ENCODE measurements at regions not wholly inside any gene's neighbourhood (a gene's known extent, or its start where the extent isn't known, plus 50 kb on each side); places are given as distances from the start of the nearest gene placed in this dataset.

GRCh38 chr12:19054035-19054434 lies 75.5 kb upstream of the PLEKHA5 start:
- no peak for DNase-seq
- no peak overlapping the region for H3K27ac Mint-ChIP-seq
- no peaks in the 10 kb centered on the region for H3K4me1 Mint-ChIP-seq
- intact Hi-C loops (cut with micrococcal nuclease), result no loop called here
- H3K9me3 Mint-ChIP-seq (ENCODE audit: insufficient read depth), result peaks cover 2% of the 10 kb centered on the region
- no peak overlapping the region for H3K4me3 Mint-ChIP-seq
- H3K4me1 ChIP-seq (ENCODE audit: control insufficient read depth in 2 of 2, insufficient read depth in 2 of 2, low read length in 2 of 2), result no peaks in the 10 kb centered on the region
- no peak overlapping the region for H2AFZ ChIP-seq (ENCODE audit: insufficient read depth, low read depth, low read length, poor library complexity, severe bottlenecking)
- TF ChIP-seq EZH2 (IDR thresholded peaks at IDR 0.05; ENCODE audit: borderline replicate concordance, insufficient read depth, low read depth, low read length, poor library complexity, severe bottlenecking) (no peak), CTCF (IDR thresholded peaks at IDR 0.05) (no peak)
- no peak overlapping the region for H3K9ac ChIP-seq (ENCODE audit: low read length)
- H3K9me3 ChIP-seq (ENCODE audit: control extremely low read depth in 1 of 3, control insufficient read depth in 2 of 3, insufficient read depth in 1 of 3, low read length in 2 of 3), result no peaks in the 10 kb centered on the region
- ATAC-seq (ENCODE audit: low read depth), result no peak
- no peaks in the 10 kb centered on the region for H3K79me2 ChIP-seq (ENCODE audit: control insufficient read depth, insufficient read depth, low read length)
- no peak overlapping the region for H3K27ac ChIP-seq (ENCODE audit: low read length in 2 of 2)
- ChIA-PET POLR2A (no interaction called here), CTCF (no interaction called here)
- no peak overlapping the region for H3K4me2 ChIP-seq (replicated peaks; ENCODE audit: low read depth, low read length, poor library complexity, severe bottlenecking)
- WGBS (ENCODE audit: insufficient coverage), result no CpG with 5 or more reads among the region's 1 CpG
- no peaks in the 10 kb centered on the region for H3K36me3 ChIP-seq (replicated peaks in 1 of 2; ENCODE audit: control extremely low read depth in 1 of 2, control insufficient read depth in 1 of 2, extremely low read depth in 1 of 2, insufficient read depth in 2 of 2, low read length in 1 of 2)
- H3K4me3 ChIP-seq (ENCODE audit: control extremely low read depth in 1 of 5, extremely low read depth in 1 of 5, insufficient read depth in 1 of 5, low read depth in 2 of 5, low read length in 4 of 5), result no peak overlapping the region
- H4K20me1 ChIP-seq (ENCODE audit: control insufficient read depth, insufficient read depth, low read length, poor library complexity, severe bottlenecking), result no peaks in the 10 kb centered on the region
- no peaks in the 10 kb centered on the region for H3K27me3 ChIP-seq (replicated peaks in 1 of 4; ENCODE audit: control extremely low read depth in 1 of 4, control insufficient read depth in 3 of 4, insufficient read depth in 4 of 4, low read length in 3 of 4)
- no peaks in the 10 kb centered on the region for H3K27me3 Mint-ChIP-seq

DNA sequence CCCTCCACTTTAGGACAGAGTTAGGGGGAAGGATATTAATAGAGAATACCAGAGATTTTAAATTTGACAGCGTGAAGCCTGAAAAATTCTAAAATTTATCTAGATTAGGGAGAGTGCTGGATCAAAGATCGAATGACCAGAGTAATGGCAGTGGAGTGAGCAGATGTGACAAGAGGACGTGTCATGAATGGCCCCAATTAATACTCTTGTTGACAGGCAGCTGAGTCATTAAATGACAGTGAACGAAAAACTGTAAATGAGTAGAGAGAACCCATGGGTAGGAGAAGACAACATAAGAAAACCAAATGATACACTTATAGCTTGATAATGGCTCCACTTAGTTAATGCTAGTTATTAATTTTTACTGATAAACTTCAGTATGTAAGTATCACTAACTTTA lies 73.9 kb upstream of the PLEKHA5 start:
- H3K9me3 Mint-ChIP-seq (ENCODE audit: insufficient read depth), result peaks cover 2% of the 10 kb centered on the region
- H3K9me3 ChIP-seq (ENCODE audit: control extremely low read depth in 1 of 3, control insufficient read depth in 2 of 3, insufficient read depth in 1 of 3, low read length in 2 of 3), result no peaks in the 10 kb centered on the region
- H3K4me1 ChIP-seq (ENCODE audit: control insufficient read depth in 2 of 2, insufficient read depth in 2 of 2, low read length in 2 of 2), result no peaks in the 10 kb centered on the region
- no peak overlapping the region for H3K27ac ChIP-seq (ENCODE audit: low read length in 2 of 2)
- H3K4me1 Mint-ChIP-seq, result no peaks in the 10 kb centered on the region
- ChIA-PET CTCF (no interaction called here), POLR2A (no interaction called here)
- TF ChIP-seq EZH2 (IDR thresholded peaks at IDR 0.05; ENCODE audit: borderline replicate concordance, insufficient read depth, low read depth, low read length, poor library complexity, severe bottlenecking), result no peak
- TF ChIP-seq CTCF (IDR thresholded peaks at IDR 0.05), result no peak
- intact Hi-C loops (cut with micrococcal nuclease), result no loop called here
- H3K9ac ChIP-seq (ENCODE audit: low read length), result no peak overlapping the region
- H3K4me3 ChIP-seq (ENCODE audit: control extremely low read depth in 1 of 5, extremely low read depth in 1 of 5, insufficient read depth in 1 of 5, low read depth in 2 of 5, low read length in 4 of 5), result no peak overlapping the region
- no peak for DNase-seq
- no peak overlapping the region for H2AFZ ChIP-seq (ENCODE audit: insufficient read depth, low read depth, low read length, poor library complexity, severe bottlenecking)
- no peak overlapping the region for H3K4me3 Mint-ChIP-seq
- no peaks in the 10 kb centered on the region for H3K27me3 ChIP-seq (replicated peaks in 1 of 4; ENCODE audit: control extremely low read depth in 1 of 4, control insufficient read depth in 3 of 4, insufficient read depth in 4 of 4, low read length in 3 of 4)
- no peaks in the 10 kb centered on the region for H3K27me3 Mint-ChIP-seq
- H4K20me1 ChIP-seq (ENCODE audit: control insufficient read depth, insufficient read depth, low read length, poor library complexity, severe bottlenecking), result no peaks in the 10 kb centered on the region
- WGBS (ENCODE audit: insufficient coverage), result 66% methylated on average over 3 of the region's 4 CpGs
- ATAC-seq (ENCODE audit: low read depth), result no peak
- H3K36me3 ChIP-seq (replicated peaks in 1 of 2; ENCODE audit: control extremely low read depth in 1 of 2, control insufficient read depth in 1 of 2, extremely low read depth in 1 of 2, insufficient read depth in 2 of 2, low read length in 1 of 2), result no peaks in the 10 kb centered on the region
- no peaks in the 10 kb centered on the region for H3K79me2 ChIP-seq (ENCODE audit: control insufficient read depth, insufficient read depth, low read length)
- no peak overlapping the region for H3K27ac Mint-ChIP-seq
- H3K4me2 ChIP-seq (replicated peaks; ENCODE audit: low read depth, low read length, poor library complexity, severe bottlenecking), result no peak overlapping the region

Data from B cell (primary cell).